GM23338 (cell line): ENCODE measurements at regions not wholly inside any gene's neighbourhood (a gene's known extent, or its start where the extent isn't known, plus 50 kb on each side); places are given as distances from the start of the nearest gene placed in this dataset.
"Not testable (repeated sequence)": the region's sequence is repeated elsewhere in the genome, so short reads cannot be mapped to it uniquely, and the experiment has no call there.

ENCODE experiments used
- CREB1 ChIP-seq: fragments of 250-450 bp; sonication (Bioruptor Pico); IDR thresholded peaks from 2 replicates; pipeline ENCODE4 v1.5.0; 2020; ENCODE audit warnings: low read depth, mild to moderate bottlenecking, moderate library complexity
- EZH2 ChIP-seq: fragments of 200-600 bp; sonication (generic); IDR thresholded peaks from one replicate; pipeline ENCODE4 v1.8.0; 2017; ENCODE audit warnings: antibody characterized with exemption, mild to moderate bottlenecking, low read depth; ENCODE audit not compliant: unreplicated experiment
- EZH2phosphoT487 ChIP-seq: fragments of 200-600 bp; sonication (generic); IDR thresholded peaks from one replicate; pipeline ENCODE4 v1.8.1; 2018; ENCODE audit warnings: antibody characterized with exemption; ENCODE audit not compliant: unreplicated experiment
- POLR2AphosphoS5 ChIP-seq: IDR thresholded peaks from 2 replicates; pipeline ENCODE4 v1.6.1; 2016; ENCODE audit warnings: antibody characterized with exemption, low read depth
- TF ChIP-seq, protein P1 (sequence below), 2 experiments: fragments of 200-600 bp in 1 of 2; sonication (generic) in 1 of 2; conservative IDR thresholded peaks; 2 replicates each; pipeline versions ENCODE4 v1.5.1 to v1.6.1; 2016 to 2017; ENCODE audit warnings: antibody characterized with exemption in 2 of 2, low read depth in 2 of 2, mild to moderate bottlenecking in 2 of 2, moderate library complexity in 1 of 2
- TF ChIP-seq, protein P2 (sequence below): IDR thresholded peaks from one replicate; pipeline ENCODE4 v1.6.1; 2018; ENCODE audit warnings: antibody characterized with exemption; ENCODE audit not compliant: unreplicated experiment
- TF ChIP-seq, protein P3 (sequence below): IDR thresholded peaks from 2 replicates; pipeline ENCODE4 v1.6.1; 2016; ENCODE audit warnings: antibody characterized with exemption

DNA sequence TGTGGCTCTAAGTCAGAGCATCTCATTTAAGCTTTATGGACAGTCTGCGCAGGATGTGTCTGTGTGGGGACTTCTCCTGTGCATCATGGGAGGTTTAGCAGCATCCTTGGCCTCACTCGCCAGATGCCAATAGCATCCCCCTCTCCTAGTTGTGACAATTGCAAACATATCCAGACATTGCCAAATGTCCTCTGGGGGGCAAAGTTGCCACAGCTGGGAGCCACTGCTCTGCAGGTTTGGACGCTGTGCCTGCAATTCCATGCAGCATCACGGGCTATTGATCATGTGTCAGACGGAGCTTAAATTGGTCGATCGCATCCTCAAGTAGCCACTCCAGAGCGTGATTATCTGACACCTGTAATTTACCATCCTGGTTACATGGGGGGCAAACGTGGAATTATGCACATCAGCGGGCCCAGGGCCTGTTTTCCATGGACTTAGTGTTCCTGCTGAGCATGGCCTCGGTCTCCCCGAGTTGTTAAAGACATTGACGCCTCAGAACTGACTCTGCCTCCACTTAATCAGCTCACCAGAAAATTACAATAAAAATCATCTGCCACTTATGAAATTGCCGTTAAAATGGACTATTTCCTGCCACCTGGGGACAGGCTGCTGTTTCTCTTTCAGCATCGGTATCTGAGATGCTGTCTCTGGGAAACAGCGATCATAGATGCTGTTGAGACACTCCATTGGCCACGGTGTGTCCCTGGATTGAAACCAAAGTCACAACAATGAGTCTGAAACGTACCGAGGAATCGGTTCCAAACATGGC, 191.9 kb upstream of the SULF2 start:
- TF ChIP-seq, protein P1, sequence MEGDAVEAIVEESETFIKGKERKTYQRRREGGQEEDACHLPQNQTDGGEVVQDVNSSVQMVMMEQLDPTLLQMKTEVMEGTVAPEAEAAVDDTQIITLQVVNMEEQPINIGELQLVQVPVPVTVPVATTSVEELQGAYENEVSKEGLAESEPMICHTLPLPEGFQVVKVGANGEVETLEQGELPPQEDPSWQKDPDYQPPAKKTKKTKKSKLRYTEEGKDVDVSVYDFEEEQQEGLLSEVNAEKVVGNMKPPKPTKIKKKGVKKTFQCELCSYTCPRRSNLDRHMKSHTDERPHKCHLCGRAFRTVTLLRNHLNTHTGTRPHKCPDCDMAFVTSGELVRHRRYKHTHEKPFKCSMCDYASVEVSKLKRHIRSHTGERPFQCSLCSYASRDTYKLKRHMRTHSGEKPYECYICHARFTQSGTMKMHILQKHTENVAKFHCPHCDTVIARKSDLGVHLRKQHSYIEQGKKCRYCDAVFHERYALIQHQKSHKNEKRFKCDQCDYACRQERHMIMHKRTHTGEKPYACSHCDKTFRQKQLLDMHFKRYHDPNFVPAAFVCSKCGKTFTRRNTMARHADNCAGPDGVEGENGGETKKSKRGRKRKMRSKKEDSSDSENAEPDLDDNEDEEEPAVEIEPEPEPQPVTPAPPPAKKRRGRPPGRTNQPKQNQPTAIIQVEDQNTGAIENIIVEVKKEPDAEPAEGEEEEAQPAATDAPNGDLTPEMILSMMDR (conservative IDR thresholded peaks at IDR 0.05; ENCODE audit: low read depth in 2 of 2) = peak in 1 of 2 experiments; percentile 22; a peak in 2 of 4 replicates
- TF ChIP-seq, protein P2, sequence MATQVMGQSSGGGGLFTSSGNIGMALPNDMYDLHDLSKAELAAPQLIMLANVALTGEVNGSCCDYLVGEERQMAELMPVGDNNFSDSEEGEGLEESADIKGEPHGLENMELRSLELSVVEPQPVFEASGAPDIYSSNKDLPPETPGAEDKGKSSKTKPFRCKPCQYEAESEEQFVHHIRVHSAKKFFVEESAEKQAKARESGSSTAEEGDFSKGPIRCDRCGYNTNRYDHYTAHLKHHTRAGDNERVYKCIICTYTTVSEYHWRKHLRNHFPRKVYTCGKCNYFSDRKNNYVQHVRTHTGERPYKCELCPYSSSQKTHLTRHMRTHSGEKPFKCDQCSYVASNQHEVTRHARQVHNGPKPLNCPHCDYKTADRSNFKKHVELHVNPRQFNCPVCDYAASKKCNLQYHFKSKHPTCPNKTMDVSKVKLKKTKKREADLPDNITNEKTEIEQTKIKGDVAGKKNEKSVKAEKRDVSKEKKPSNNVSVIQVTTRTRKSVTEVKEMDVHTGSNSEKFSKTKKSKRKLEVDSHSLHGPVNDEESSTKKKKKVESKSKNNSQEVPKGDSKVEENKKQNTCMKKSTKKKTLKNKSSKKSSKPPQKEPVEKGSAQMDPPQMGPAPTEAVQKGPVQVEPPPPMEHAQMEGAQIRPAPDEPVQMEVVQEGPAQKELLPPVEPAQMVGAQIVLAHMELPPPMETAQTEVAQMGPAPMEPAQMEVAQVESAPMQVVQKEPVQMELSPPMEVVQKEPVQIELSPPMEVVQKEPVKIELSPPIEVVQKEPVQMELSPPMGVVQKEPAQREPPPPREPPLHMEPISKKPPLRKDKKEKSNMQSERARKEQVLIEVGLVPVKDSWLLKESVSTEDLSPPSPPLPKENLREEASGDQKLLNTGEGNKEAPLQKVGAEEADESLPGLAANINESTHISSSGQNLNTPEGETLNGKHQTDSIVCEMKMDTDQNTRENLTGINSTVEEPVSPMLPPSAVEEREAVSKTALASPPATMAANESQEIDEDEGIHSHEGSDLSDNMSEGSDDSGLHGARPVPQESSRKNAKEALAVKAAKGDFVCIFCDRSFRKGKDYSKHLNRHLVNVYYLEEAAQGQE = not testable (repeated sequence)
- not testable (repeated sequence) for TF ChIP-seq CREB1 (CRISPR knock-in tag); EZH2phosphoT487; POLR2AphosphoS5; EZH2
- TF ChIP-seq, protein P3, sequence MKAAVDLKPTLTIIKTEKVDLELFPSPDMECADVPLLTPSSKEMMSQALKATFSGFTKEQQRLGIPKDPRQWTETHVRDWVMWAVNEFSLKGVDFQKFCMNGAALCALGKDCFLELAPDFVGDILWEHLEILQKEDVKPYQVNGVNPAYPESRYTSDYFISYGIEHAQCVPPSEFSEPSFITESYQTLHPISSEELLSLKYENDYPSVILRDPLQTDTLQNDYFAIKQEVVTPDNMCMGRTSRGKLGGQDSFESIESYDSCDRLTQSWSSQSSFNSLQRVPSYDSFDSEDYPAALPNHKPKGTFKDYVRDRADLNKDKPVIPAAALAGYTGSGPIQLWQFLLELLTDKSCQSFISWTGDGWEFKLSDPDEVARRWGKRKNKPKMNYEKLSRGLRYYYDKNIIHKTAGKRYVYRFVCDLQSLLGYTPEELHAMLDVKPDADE = not testable (repeated sequence)
